Coronary artery (tissue), 2 donors: ENCODE measurements at regions not wholly inside any gene's neighbourhood (a gene's known extent, or its start where the extent isn't known, plus 50 kb on each side); places are given as distances from the start of the nearest gene placed in this dataset.
A peak's percentile ranks its signal among the peaks of the same experiment; 100 is the strongest.

ENCODE experiments used
- DNase-seq: peaks from one replicate; pipeline ENCODE4 v3.0.0-alpha.2; 2017; ENCODE audit warnings: low spot score
- H3K27ac ChIP-seq, 2 donors: fragments of 200-600 bp; sonication (generic); one replicate each; pipeline ENCODE4 v1.5.1; 2016 to 2019
- H3K4me3 ChIP-seq: fragments of 200-600 bp; sonication (generic); 2 replicates; pipeline ENCODE4 v1.5.1; 2016; ENCODE audit warnings: mild to moderate bottlenecking, moderate library complexity
- CTCF ChIP-seq: fragments of 200-600 bp; sonication (generic); IDR thresholded peaks from one replicate; pipeline ENCODE4 v1.5.1; 2019; ENCODE audit warnings: antibody characterized with exemption

- H3K4me3 ChIP-seq: no peak overlapping the region
- no peak overlapping the region for H3K27ac ChIP-seq
- TF ChIP-seq CTCF: no peak
- DNase-seq: no peak
These were observed 163.4 kb upstream of the BDNF start for GRCh38 chr11:27863637-27864036.

DNA sequence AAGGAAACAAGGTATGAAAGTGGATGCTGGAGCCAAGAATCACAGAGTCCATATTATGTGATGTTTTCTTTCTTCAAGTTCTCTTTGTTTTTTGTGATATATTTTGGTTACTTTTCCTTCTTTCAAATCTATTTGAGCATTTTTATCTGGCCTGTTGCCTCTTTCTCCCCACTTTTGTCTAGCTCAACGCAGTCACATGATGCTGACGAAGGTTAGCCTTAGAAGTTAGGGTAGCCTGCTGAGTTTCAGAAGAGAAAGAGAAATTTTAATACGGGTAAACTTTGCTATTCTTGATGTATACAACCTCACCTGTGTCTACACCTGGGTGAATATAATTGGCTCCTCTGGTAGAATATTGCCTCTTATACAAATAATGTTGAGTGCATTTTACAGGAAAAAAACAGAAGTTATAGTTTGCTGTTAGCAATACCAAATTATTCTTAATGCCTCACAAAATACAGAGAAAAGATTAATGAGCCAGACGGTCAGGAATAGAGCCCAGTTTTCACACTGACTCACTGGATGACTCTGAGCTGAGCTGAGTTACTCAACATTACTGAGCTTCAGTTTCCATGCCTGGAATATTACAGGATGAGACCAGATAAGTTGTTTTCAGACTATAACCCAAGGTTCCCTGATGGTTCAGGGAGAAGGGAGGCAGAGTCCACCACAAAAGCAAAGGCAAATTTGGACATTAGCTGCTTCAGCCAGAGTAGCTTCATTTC lies 161.6 kb upstream of the BDNF start:
- TF ChIP-seq CTCF: no peak
- Histone ChIP-seq H3K4me3 (no peak overlapping the region), H3K27ac (peak overlapping the region in 1 of 2 donors; percentile 53)
- no peak for DNase-seq

GRCh38 chr11:27860811-27861210 lies 160.6 kb upstream of the BDNF start:
- no peak for DNase-seq
- Histone ChIP-seq H3K4me3 (no peak overlapping the region), H3K27ac (peak overlapping the region in 1 of 2 donors; percentile 7)
- no peak for TF ChIP-seq CTCF

DNA sequence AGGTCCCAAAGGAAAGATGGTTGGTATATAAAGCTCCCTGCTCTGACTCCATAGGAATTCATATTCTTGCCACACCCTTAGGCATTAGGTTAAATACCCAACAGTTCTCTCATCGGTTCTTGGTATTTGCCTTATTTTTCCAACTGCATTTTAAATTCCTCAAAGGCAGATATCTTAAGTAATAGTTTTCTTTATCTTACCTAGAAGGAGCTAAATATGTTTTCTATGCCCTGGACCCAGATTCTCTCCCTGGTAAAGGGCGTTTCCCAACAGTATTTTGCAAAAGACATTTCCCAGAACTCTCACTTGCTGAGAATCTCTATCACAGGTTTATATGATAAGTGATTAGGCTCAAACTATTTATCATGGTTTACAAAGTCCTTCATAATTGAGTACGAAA lies 158.6 kb upstream of the BDNF start:
- DNase-seq: no peak
- Histone ChIP-seq H3K27ac (no peak overlapping the region), H3K4me3 (no peak overlapping the region)
- TF ChIP-seq CTCF: no peak

GRCh38 chr11:27857588-27857987 lies 157.3 kb upstream of the BDNF start:
- no peak for TF ChIP-seq CTCF
- H3K4me3 ChIP-seq: no peak overlapping the region
- DNase-seq: no peak
- H3K27ac ChIP-seq: no peak overlapping the region

DNA sequence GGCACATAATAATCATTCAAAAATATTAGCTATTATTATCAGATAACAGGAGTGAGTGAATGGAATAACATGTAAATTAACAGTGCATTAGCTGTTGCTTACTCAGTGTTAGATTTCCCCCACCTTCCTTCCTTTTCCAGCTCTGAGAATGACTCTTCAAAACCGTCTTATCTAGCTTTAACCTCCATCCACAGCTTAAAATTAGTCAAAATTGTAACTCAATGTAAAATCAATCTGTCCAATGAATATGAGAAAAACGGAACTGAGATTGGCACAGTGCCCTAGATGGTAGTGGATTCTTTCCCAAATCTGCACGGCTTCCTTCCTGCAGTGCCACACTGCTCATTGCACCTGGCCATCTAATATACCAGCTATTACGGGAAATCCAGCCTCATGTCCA lies 156.8 kb upstream of the BDNF start:
- DNase-seq: no peak
- no peak for TF ChIP-seq CTCF
- no peak overlapping the region for H3K27ac ChIP-seq
- no peak overlapping the region for H3K4me3 ChIP-seq

DNA sequence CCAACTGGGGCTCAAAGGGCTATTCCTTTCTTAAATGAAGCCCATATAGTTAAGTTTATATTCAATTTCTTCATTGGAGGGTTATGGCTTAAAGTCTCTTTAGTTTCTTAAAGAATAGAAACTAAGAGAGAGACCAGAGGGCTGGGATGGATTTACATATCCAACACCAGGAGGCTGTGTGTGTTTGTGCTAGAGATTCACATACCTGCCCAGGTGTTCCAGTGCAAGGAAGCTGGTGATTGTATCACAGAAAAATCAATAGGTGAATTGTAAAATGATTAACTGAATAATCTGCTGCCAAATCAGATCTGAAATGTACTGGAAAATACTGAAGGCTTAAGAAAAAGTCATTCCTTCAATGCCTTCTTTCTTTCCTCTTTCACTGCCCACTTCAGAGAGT lies 148.2 kb upstream of the BDNF start:
- no peak overlapping the region for H3K4me3 ChIP-seq
- H3K27ac ChIP-seq: no peak overlapping the region
- DNase-seq: no peak
- TF ChIP-seq CTCF: no peak
